HAP-1 (cell line): ENCODE measurements at regions not wholly inside any gene's neighbourhood (a gene's known extent, or its start where the extent isn't known, plus 50 kb on each side); places are given as distances from the start of the nearest gene placed in this dataset.
A peak's percentile ranks its signal among the peaks of the same experiment; 100 is the strongest.
"Not testable (repeated sequence)": the region's sequence is repeated elsewhere in the genome, so short reads cannot be mapped to it uniquely, and the experiment has no call there.

Experiments
- DNase-seq, 2 experiments: peaks; one replicate each; pipeline ENCODE4 v3.0.0-alpha.2; 2016 to 2020; ENCODE audit warnings: low spot score in 2 of 2
- H3K27me3 ChIP-seq: fragments of 250-450 bp; sonication (Bioruptor Pico); 2 replicates; pipeline ENCODE4 v1.5.1; 2020; ENCODE audit warnings: low read depth, mild to moderate bottlenecking, moderate library complexity
- H3K36me3 ChIP-seq: fragments of 250-450 bp; sonication (Bioruptor Pico); replicated peaks from 2 replicates; pipeline ENCODE4 v1.5.1; 2020; ENCODE audit warnings: mild to moderate bottlenecking
- H3K4me1 ChIP-seq: fragments of 250-450 bp; sonication (Bioruptor Pico); 2 replicates; pipeline ENCODE4 v1.5.1; 2020; ENCODE audit warnings: mild to moderate bottlenecking
- H3K4me3 ChIP-seq: fragments of 250-450 bp; sonication (Bioruptor Pico); 2 replicates; pipeline ENCODE4 v1.5.1; 2020; ENCODE audit warnings: mild to moderate bottlenecking, moderate library complexity
- H3K9me3 ChIP-seq: fragments of 250-450 bp; sonication (Bioruptor Pico); 2 replicates; pipeline ENCODE4 v1.5.1; 2020; ENCODE audit warnings: mild to moderate bottlenecking, moderate library complexity
- in situ Hi-C: fragments of 300-500 bp; cut with MboI; formaldehyde crosslinking; loops from 3 replicates; pipeline ENCODE4 v1.14.3; 2020; ENCODE audit warnings: low sequenced_read_pairs, inconsistent platforms, mixed read lengths

- DNase-seq: no peak
- Histone ChIP-seq H3K27me3 (peaks cover 9% of the 10 kb centered on the region), H3K36me3 (no peaks in the 10 kb centered on the region), H3K9me3 (no peaks in the 10 kb centered on the region), H3K4me3 (no peak overlapping the region), H3K4me1 (no peaks in the 10 kb centered on the region)
- in situ Hi-C loops: no loop called here
These were observed 186.7 kb downstream of the MAT2B start for GRCh38 chr5:163692091-163692490.

- Histone ChIP-seq H3K4me1 (no peaks in the 10 kb centered on the region), H3K36me3 (no peaks in the 10 kb centered on the region), H3K9me3 (no peaks in the 10 kb centered on the region), H3K4me3 (no peak overlapping the region), H3K27me3 (no peaks in the 10 kb centered on the region)
- peak; percentile 50 to 71 for DNase-seq
- in situ Hi-C loops: no loop called here
These were observed 190.6 kb downstream of the MAT2B start for GRCh38 chr5:163695830-163696578.

- H3K9me3 ChIP-seq: no peaks in the 10 kb centered on the region
- DNase-seq: no peak
These were observed 191.1 kb downstream of the MAT2B start for GRCh38 chr5:163696579-163696887.

GRCh38 chr5:163706053-163706771 lies 200.8 kb downstream of the MAT2B start:
- no peak overlapping the region for H3K4me3 ChIP-seq
- H3K9me3 ChIP-seq: no peaks in the 10 kb centered on the region
- H3K36me3 ChIP-seq: no peaks in the 10 kb centered on the region
- in situ Hi-C loops: no loop called here
- H3K27me3 ChIP-seq: peaks cover 2% of the 10 kb centered on the region
- H3K4me1 ChIP-seq: no peaks in the 10 kb centered on the region
- no peak for DNase-seq

More at GRCh38 chr5:163696579-163696887, 191.1 kb downstream of the MAT2B start:
- in situ Hi-C loops: no loop called here
- Histone ChIP-seq H3K4me3 (no peak overlapping the region), H3K4me1 (no peaks in the 10 kb centered on the region), H3K36me3 (no peaks in the 10 kb centered on the region), H3K27me3 (no peaks in the 10 kb centered on the region)

GRCh38 chr5:163712011-163712410 lies 206.6 kb downstream of the MAT2B start:
- no peak for DNase-seq
- H3K9me3 ChIP-seq: no peaks in the 10 kb centered on the region
- no peaks in the 10 kb centered on the region for H3K36me3 ChIP-seq
- H3K27me3 ChIP-seq: no peaks in the 10 kb centered on the region
- H3K4me1 ChIP-seq: no peaks in the 10 kb centered on the region
- H3K4me3 ChIP-seq: no peak overlapping the region
- in situ Hi-C loops: no loop called here

GRCh38 chr5:163718272-163718671 lies 212.9 kb downstream of the MAT2B start:
- Histone ChIP-seq H3K27me3 (no peaks in the 10 kb centered on the region), H3K36me3 (no peaks in the 10 kb centered on the region), H3K4me1 (no peaks in the 10 kb centered on the region), H3K9me3 (no peaks in the 10 kb centered on the region), H3K4me3 (no peak overlapping the region)
- in situ Hi-C loops: no loop called here
- no peak for DNase-seq

GRCh38 chr5:163724305-163724704 lies 218.9 kb downstream of the MAT2B start:
- Histone ChIP-seq H3K36me3 (no peaks in the 10 kb centered on the region), H3K9me3 (no peaks in the 10 kb centered on the region), H3K4me1 (no peaks in the 10 kb centered on the region), H3K4me3 (no peak overlapping the region), H3K27me3 (no peaks in the 10 kb centered on the region)
- in situ Hi-C loops: no loop called here
- DNase-seq: no peak

- Histone ChIP-seq H3K4me3 (no peak overlapping the region), H3K4me1 (no peaks in the 10 kb centered on the region), H3K9me3 (no peaks in the 10 kb centered on the region), H3K27me3 (peaks cover 3% of the 10 kb centered on the region; the same call in 1 of the 2 replicates), H3K36me3 (no peaks in the 10 kb centered on the region)
- in situ Hi-C loops: no loop called here
- DNase-seq: no peak
These were observed 221.6 kb downstream of the MAT2B start for GRCh38 chr5:163727028-163727427.

GRCh38 chr5:163730206-163730756 lies 224.9 kb downstream of the MAT2B start:
- no peaks in the 10 kb centered on the region for H3K36me3 ChIP-seq
- H3K27me3 ChIP-seq: peaks cover 3% of the 10 kb centered on the region; the same call in 1 of the 2 replicates
- no peak for DNase-seq
- H3K9me3 ChIP-seq: no peaks in the 10 kb centered on the region
- H3K4me3 ChIP-seq: no peak overlapping the region
- in situ Hi-C loops: no loop called here
- no peaks in the 10 kb centered on the region for H3K4me1 ChIP-seq

- no peak for DNase-seq
- in situ Hi-C loops: no loop called here
- no peaks in the 10 kb centered on the region for H3K4me1 ChIP-seq
- H3K36me3 ChIP-seq: no peaks in the 10 kb centered on the region
- H3K9me3 ChIP-seq: no peaks in the 10 kb centered on the region
- no peak overlapping the region for H3K4me3 ChIP-seq
- peaks cover 3% of the 10 kb centered on the region; the same call in 1 of the 2 replicates for H3K27me3 ChIP-seq
These were observed 225.8 kb downstream of the MAT2B start for GRCh38 chr5:163731256-163731655.

- no peaks in the 10 kb centered on the region for H3K36me3 ChIP-seq
- H3K4me1 ChIP-seq: no peaks in the 10 kb centered on the region
- in situ Hi-C loops: no loop called here
- no peaks in the 10 kb centered on the region for H3K9me3 ChIP-seq
- peaks cover 3% of the 10 kb centered on the region; the same call in 1 of the 2 replicates for H3K27me3 ChIP-seq
- DNase-seq: no peak
- no peak overlapping the region for H3K4me3 ChIP-seq
These were observed 229.7 kb downstream of the MAT2B start for GRCh38 chr5:163735069-163735468.

- in situ Hi-C loops: no loop called here
- no peaks in the 10 kb centered on the region for H3K4me1 ChIP-seq
- H3K36me3 ChIP-seq: no peaks in the 10 kb centered on the region
- H3K4me3 ChIP-seq: no peak overlapping the region
- H3K9me3 ChIP-seq: no peaks in the 10 kb centered on the region
- no peak for DNase-seq
- no peaks in the 10 kb centered on the region for H3K27me3 ChIP-seq
These were observed 242.2 kb downstream of the MAT2B start for GRCh38 chr5:163747586-163747985.

- no peak for DNase-seq
- Histone ChIP-seq H3K4me1 (no peaks in the 10 kb centered on the region), H3K9me3 (no peaks in the 10 kb centered on the region), H3K4me3 (no peak overlapping the region), H3K36me3 (no peaks in the 10 kb centered on the region), H3K27me3 (no peaks in the 10 kb centered on the region)
- in situ Hi-C loops: no loop called here
These were observed 243.5 kb downstream of the MAT2B start for GRCh38 chr5:163748934-163749333.

- DNase-seq, in situ Hi-C loops: not testable (repeated sequence)
These were observed 245.0 kb downstream of the MAT2B start for GRCh38 chr5:163750415-163750814.

More at GRCh38 chr5:163750415-163750814, 245.0 kb downstream of the MAT2B start:
- not testable (repeated sequence) for H3K4me3 ChIP-seq, H3K4me1 ChIP-seq, H3K9me3 ChIP-seq, H3K27me3 ChIP-seq, H3K36me3 ChIP-seq
